ENCODE measurements at regions not wholly inside any gene's neighbourhood (a gene's known extent, or its start where the extent isn't known, plus 50 kb on each side); places are given as distances from the start of the nearest gene placed in this dataset.

DNA sequence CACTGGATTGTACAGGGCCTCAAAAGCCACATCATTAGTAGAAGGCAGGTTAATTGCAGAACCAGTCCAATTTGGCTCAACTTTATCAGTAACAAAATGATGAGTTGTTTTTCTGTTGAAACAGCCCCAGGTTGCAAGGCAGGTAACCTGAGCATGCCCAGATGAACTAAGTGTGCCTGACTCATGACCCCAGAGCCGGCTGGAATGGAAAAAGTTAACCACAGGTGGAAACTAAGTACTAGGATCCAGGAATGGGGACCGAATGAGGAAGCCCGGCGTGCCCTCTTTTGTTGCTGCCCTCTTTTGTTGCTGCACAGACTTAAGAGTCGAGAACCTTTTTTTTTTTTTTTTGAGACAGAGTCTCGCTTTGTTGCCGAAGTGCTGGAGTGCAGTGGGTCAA lies 79.5 kb upstream of the YWHAQ start:
- Histone ChIP-seq H3K27ac (ENCODE audit: low read length) (no peak overlapping the region), H3K79me2 (ENCODE audit: insufficient read depth, low read length) (no peaks in the 10 kb centered on the region), H3K4me3 (ENCODE audit: low read depth in 1 of 2, low read length in 2 of 2) (no peak overlapping the region), H3K36me3 (ENCODE audit: insufficient read depth, low read length) (no peaks in the 10 kb centered on the region), H3K27me3 (ENCODE audit: insufficient read depth, low read length, poor library complexity) (no peaks in the 10 kb centered on the region), H3K4me2 (ENCODE audit: insufficient read depth, low read length) (no peak overlapping the region), H3K9ac (ENCODE audit: low read depth, low read length) (no peak overlapping the region), H3K9me3 (ENCODE audit: insufficient read depth, low read length, severe bottlenecking) (no peaks in the 10 kb centered on the region), H3K4me1 (ENCODE audit: insufficient read depth, low read length) (no peaks in the 10 kb centered on the region), H2AFZ (ENCODE audit: low read depth, low read length) (no peak overlapping the region), H4K20me1 (ENCODE audit: insufficient read depth, low read length) (no peaks in the 10 kb centered on the region; the same call in 1 of the 2 replicates)
- DNase-seq = no peak
- TF ChIP-seq, protein P1, sequence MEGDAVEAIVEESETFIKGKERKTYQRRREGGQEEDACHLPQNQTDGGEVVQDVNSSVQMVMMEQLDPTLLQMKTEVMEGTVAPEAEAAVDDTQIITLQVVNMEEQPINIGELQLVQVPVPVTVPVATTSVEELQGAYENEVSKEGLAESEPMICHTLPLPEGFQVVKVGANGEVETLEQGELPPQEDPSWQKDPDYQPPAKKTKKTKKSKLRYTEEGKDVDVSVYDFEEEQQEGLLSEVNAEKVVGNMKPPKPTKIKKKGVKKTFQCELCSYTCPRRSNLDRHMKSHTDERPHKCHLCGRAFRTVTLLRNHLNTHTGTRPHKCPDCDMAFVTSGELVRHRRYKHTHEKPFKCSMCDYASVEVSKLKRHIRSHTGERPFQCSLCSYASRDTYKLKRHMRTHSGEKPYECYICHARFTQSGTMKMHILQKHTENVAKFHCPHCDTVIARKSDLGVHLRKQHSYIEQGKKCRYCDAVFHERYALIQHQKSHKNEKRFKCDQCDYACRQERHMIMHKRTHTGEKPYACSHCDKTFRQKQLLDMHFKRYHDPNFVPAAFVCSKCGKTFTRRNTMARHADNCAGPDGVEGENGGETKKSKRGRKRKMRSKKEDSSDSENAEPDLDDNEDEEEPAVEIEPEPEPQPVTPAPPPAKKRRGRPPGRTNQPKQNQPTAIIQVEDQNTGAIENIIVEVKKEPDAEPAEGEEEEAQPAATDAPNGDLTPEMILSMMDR (IDR thresholded peaks at IDR 0.05; ENCODE audit: borderline replicate concordance, extremely low read depth, low read length, poor library complexity, severe bottlenecking) = no peak
- TF ChIP-seq EZH2 (IDR thresholded peaks at IDR 0.05; ENCODE audit: borderline replicate concordance, low read depth, low read length, severe bottlenecking) = no peak
- ATAC-seq (ENCODE audit: insufficient read depth, low read depth) = no peak

DNA sequence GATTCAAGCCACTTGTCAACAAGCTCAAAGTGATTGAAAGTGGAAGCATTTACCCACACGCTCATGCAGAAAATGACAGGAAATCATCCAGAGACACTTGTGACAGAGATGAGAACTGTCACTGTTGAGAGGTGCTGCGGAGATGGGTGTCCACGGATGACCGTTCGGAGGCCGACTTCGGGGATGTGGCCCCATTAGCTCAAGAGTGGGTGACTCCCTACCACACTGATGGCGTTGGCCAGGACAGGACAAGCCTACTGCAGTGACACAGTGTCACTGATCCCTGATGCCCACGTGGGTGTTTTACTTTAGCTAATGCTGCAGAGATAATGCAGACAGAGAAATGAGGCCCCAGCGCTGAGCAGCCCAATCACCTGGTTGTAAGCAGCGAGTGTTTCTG lies 81.5 kb upstream of the YWHAQ start:
- H3K27me3 ChIP-seq (ENCODE audit: insufficient read depth, low read length, poor library complexity) = no peaks in the 10 kb centered on the region
- DNase-seq (no peak), ATAC-seq (ENCODE audit: insufficient read depth, low read depth) (no peak)
- H3K79me2 ChIP-seq (ENCODE audit: insufficient read depth, low read length) = no peaks in the 10 kb centered on the region
- no peak overlapping the region for H3K4me2 ChIP-seq (ENCODE audit: insufficient read depth, low read length)
- no peak overlapping the region for H2AFZ ChIP-seq (ENCODE audit: low read depth, low read length)
- H4K20me1 ChIP-seq (ENCODE audit: insufficient read depth, low read length) = no peaks in the 10 kb centered on the region; the same call in 1 of the 2 replicates
- no peak overlapping the region for H3K4me3 ChIP-seq (ENCODE audit: low read depth in 1 of 2, low read length in 2 of 2)
- H3K4me1 ChIP-seq (ENCODE audit: insufficient read depth, low read length) = no peaks in the 10 kb centered on the region
- no peak overlapping the region for H3K9ac ChIP-seq (ENCODE audit: low read depth, low read length)
- no peaks in the 10 kb centered on the region for H3K36me3 ChIP-seq (ENCODE audit: insufficient read depth, low read length)
- TF ChIP-seq, protein P1 (IDR thresholded peaks at IDR 0.05; ENCODE audit: borderline replicate concordance, extremely low read depth, low read length, poor library complexity, severe bottlenecking) = no peak
- no peak for TF ChIP-seq EZH2 (IDR thresholded peaks at IDR 0.05; ENCODE audit: borderline replicate concordance, low read depth, low read length, severe bottlenecking)
- no peaks in the 10 kb centered on the region for H3K9me3 ChIP-seq (ENCODE audit: insufficient read depth, low read length, severe bottlenecking)
- no peak overlapping the region for H3K27ac ChIP-seq (ENCODE audit: low read length)

DNA sequence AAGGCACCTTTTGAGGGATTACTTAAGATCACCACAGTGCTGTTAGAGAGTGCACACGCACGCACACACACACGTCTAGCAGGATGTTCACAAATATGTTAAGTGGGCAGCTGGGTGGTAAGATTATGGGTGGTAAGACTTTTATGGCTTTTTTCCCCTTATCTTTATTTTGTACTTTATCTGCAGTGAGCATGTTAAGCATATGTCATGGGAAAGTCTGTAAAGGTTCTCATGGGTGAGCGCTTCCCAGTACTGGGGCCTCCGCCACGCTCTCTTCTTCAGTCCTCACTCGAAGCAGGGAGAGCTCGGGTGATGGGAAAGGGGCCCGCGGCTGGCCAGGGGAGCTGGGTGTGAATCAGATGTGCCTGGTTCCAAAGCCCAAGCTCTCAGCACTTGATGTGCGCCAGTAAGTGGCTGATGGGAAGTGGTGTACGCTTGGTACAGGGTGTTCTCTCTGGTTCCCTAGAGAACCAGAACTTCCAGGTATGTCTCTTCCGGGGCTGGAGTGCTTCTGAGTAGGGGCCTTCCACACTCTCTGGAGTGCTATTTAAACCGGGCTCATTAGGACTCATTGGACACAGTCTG lies 83.9 kb upstream of the YWHAQ start:
- Histone ChIP-seq H3K36me3 (ENCODE audit: insufficient read depth, low read length) (no peaks in the 10 kb centered on the region), H3K4me3 (ENCODE audit: low read depth in 1 of 2, low read length in 2 of 2) (no peak overlapping the region), H3K4me2 (ENCODE audit: insufficient read depth, low read length) (no peak overlapping the region), H3K9me3 (ENCODE audit: insufficient read depth, low read length, severe bottlenecking) (no peaks in the 10 kb centered on the region), H2AFZ (ENCODE audit: low read depth, low read length) (no peak overlapping the region), H3K4me1 (ENCODE audit: insufficient read depth, low read length) (no peaks in the 10 kb centered on the region), H3K9ac (ENCODE audit: low read depth, low read length) (no peak overlapping the region), H3K27me3 (ENCODE audit: insufficient read depth, low read length, poor library complexity) (no peaks in the 10 kb centered on the region), H3K79me2 (ENCODE audit: insufficient read depth, low read length) (no peaks in the 10 kb centered on the region), H3K27ac (ENCODE audit: low read length) (no peak overlapping the region), H4K20me1 (ENCODE audit: insufficient read depth, low read length) (no peaks in the 10 kb centered on the region)
- DNase-seq (no peak), ATAC-seq (ENCODE audit: insufficient read depth, low read depth) (no peak)
- TF ChIP-seq, protein P1 (IDR thresholded peaks at IDR 0.05; ENCODE audit: borderline replicate concordance, extremely low read depth, low read length, poor library complexity, severe bottlenecking) = no peak
- no peak for TF ChIP-seq EZH2 (IDR thresholded peaks at IDR 0.05; ENCODE audit: borderline replicate concordance, low read depth, low read length, severe bottlenecking)
